Right lung (tissue), 2 donors: ENCODE measurements at regions not wholly inside any gene's neighbourhood (a gene's known extent, or its start where the extent isn't known, plus 50 kb on each side); places are given as distances from the start of the nearest gene placed in this dataset.

Experiments
- DNase-seq, 2 donors: peaks; one replicate each; pipeline ENCODE4 v3.0.0-alpha.2; 2013

DNA sequence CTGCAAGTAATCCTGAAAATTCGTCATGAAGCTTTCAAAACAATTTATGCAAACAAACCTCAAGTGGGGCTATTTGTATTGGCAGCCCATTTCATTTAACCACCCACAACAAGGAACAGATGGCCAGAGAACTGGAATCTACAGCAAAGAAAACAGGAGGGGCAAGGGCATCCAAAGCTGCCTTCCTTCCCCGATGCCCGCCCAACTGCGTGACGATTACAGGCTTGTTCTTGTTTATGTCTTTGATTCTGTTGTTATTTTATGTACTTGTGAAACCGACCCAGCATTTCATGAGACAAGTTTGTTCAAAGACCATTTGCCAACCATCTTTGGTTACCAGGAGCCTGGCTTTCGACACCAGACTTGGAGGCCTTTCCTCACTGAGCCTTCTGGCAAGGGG, 59.1 kb upstream of the IRX6 start:
- no peak for DNase-seq

- no peak for DNase-seq
These were observed 58.1 kb upstream of the IRX6 start for GRCh38 chr16:55265926-55266325.

GRCh38 chr16:55271945-55272513, 52.0 kb upstream of the IRX6 start:
- DNase-seq = no peak

DNA sequence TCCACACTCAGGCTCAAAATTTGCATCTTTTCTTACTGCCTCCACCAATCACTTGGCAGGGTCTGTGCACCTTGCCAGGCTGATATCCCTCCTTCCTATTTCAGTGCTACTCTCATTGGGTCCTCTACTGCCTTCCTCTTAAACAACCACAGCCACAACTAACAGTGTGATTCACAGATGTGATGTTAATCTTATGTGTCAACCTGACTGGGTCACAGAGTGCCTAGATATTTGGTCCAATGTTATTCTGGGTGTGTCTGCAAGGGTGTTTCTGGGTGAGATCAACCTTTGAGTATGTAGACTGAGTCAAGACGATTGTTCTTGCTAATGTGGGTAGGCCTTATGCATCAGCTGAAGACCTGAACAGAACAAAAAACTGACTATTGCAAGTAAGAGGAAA, 51.3 kb upstream of the IRX6 start:
- DNase-seq = no peak

- no peak for DNase-seq
These were observed 50.6 kb upstream of the IRX6 start for GRCh38 chr16:55273356-55273755.

- DNase-seq = no peak
These were observed 50.0 kb upstream of the IRX6 start for GRCh38 chr16:55273959-55274358.
